H1 (cell line): ENCODE measurements at regions not wholly inside any gene's neighbourhood (a gene's known extent, or its start where the extent isn't known, plus 50 kb on each side); places are given as distances from the start of the nearest gene placed in this dataset.

ENCODE experiments used
- CREB1 ChIP-seq: IDR thresholded peaks from 2 replicates; pipeline ENCODE4 v1.6.1; 2012; ENCODE audit warnings: inconsistent platforms
- EP300 ChIP-seq, 2 experiments: IDR thresholded peaks; 1 replicate in 1 of 2; 2 replicates in 1 of 2; pipeline ENCODE4 v1.6.1; 2011 to 2012; ENCODE audit warnings: low read depth in 2 of 2, low read length in 2 of 2, mild to moderate bottlenecking in 2 of 2, borderline replicate concordance in 1 of 2, inconsistent platforms in 1 of 2, moderate library complexity in 1 of 2
- EZH2 ChIP-seq: fragments of 200-600 bp; sonication (generic); IDR thresholded peaks from 2 replicates; pipeline ENCODE4 v1.7.1; 2012; ENCODE audit warnings: low read depth, mild to moderate bottlenecking, moderate library complexity, low read length, inconsistent platforms; ENCODE audit not compliant: severe bottlenecking
- GABPA ChIP-seq: IDR thresholded peaks from 2 replicates; pipeline ENCODE4 v1.6.1; 2011; ENCODE audit warnings: mild to moderate bottlenecking, low read length, moderate library complexity, borderline replicate concordance; ENCODE audit not compliant: insufficient read depth
- HDAC6 ChIP-seq: IDR thresholded peaks from one replicate; pipeline ENCODE4 v1.7.1; 2012; ENCODE audit warnings: low read depth, mild to moderate bottlenecking, inconsistent platforms, low read length, moderate library complexity
- JUND ChIP-seq: IDR thresholded peaks from 2 replicates; pipeline ENCODE4 v1.6.1; 2011; ENCODE audit warnings: mild to moderate bottlenecking, improper control_type of control experiment, low read length
- POLR2A ChIP-seq, 2 experiments: IDR thresholded peaks; 1 replicate in 1 of 2; 2 replicates in 1 of 2; pipeline ENCODE4 v1.6.1; 2011; ENCODE audit warnings: low read depth in 2 of 2, low read length in 2 of 2, mild to moderate bottlenecking in 2 of 2; ENCODE audit errors: control extremely low read depth in 1 of 2
- RAD21 ChIP-seq, 2 experiments: IDR thresholded peaks in 1 of 2; conservative IDR thresholded peaks in 1 of 2; 2 replicates each; pipeline ENCODE4 v1.6.1; 2011; ENCODE audit warnings: low read depth in 2 of 2, low read length in 2 of 2, improper control_type of control experiment in 1 of 2, inconsistent platforms in 1 of 2, mild to moderate bottlenecking in 1 of 2, moderate library complexity in 1 of 2
- RFX5 ChIP-seq: IDR thresholded peaks from 2 replicates; pipeline ENCODE4 v1.6.1; 2011; ENCODE audit warnings: low read depth, low read length, improper control_type of control experiment, borderline replicate concordance
- TCF12 ChIP-seq: IDR thresholded peaks from 2 replicates; pipeline ENCODE4 v1.6.1; 2011; ENCODE audit warnings: low read depth, mild to moderate bottlenecking, low read length
- TEAD4 ChIP-seq: IDR thresholded peaks from 2 replicates; pipeline ENCODE4 v1.6.1; 2012; ENCODE audit warnings: low read depth, low read length, inconsistent platforms, mixed read lengths
- ZNF274 ChIP-seq: IDR thresholded peaks from 2 replicates; pipeline ENCODE4 v1.7.0; 2012; ENCODE audit warnings: low read length, borderline replicate concordance; ENCODE audit errors: extremely low read depth
- TF ChIP-seq, protein P1 (sequence below), 3 experiments: IDR thresholded peaks; 1 replicate in 2 of 3; 2 replicates in 1 of 3; pipeline versions ENCODE4 v1.5.1 to v1.6.1; 2011; ENCODE audit warnings: low read length in 3 of 3, mild to moderate bottlenecking in 3 of 3, inconsistent platforms in 2 of 3, low read depth in 1 of 3, moderate library complexity in 1 of 3; ENCODE audit not compliant: insufficient read depth in 1 of 3; ENCODE audit errors: control extremely low read depth in 1 of 3

DNA sequence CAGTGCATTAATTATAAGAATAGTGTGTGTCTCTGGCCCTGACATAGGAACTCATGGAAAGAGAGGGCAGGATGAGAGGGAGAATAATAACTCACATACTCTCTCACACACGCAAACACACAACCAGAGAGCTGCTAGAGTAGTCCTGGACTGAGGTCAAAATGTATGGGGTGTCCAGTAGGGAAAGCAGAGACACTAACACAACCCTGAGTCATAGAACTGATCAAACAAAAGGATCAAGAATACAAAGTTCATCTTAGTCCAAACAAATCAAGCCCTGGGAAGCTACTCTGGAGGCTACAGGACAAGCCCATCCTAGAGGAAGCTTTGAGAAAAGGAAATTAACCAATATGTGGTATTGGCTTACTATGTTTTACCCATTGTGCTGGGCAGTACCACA lies 178.5 kb upstream of the GUCY1A2 start:
- TF ChIP-seq TEAD4 = no peak
- TF ChIP-seq, protein P1, sequence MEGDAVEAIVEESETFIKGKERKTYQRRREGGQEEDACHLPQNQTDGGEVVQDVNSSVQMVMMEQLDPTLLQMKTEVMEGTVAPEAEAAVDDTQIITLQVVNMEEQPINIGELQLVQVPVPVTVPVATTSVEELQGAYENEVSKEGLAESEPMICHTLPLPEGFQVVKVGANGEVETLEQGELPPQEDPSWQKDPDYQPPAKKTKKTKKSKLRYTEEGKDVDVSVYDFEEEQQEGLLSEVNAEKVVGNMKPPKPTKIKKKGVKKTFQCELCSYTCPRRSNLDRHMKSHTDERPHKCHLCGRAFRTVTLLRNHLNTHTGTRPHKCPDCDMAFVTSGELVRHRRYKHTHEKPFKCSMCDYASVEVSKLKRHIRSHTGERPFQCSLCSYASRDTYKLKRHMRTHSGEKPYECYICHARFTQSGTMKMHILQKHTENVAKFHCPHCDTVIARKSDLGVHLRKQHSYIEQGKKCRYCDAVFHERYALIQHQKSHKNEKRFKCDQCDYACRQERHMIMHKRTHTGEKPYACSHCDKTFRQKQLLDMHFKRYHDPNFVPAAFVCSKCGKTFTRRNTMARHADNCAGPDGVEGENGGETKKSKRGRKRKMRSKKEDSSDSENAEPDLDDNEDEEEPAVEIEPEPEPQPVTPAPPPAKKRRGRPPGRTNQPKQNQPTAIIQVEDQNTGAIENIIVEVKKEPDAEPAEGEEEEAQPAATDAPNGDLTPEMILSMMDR (IDR thresholded peaks at IDR 0.05; ENCODE audit: control extremely low read depth in 1 of 3, insufficient read depth in 1 of 3, low read depth in 1 of 3, low read length in 3 of 3) = no peak
- TF ChIP-seq ZNF274 = no peak
- TF ChIP-seq RFX5 = no peak
- no peak for TF ChIP-seq GABPA
- TF ChIP-seq HDAC6 = no peak
- TF ChIP-seq RAD21 (IDR thresholded peaks at IDR 0.05 in 1 of 2, conservative IDR thresholded peaks at IDR 0.05 in 1 of 2; ENCODE audit: low read depth in 2 of 2, low read length in 2 of 2) = no peak
- TF ChIP-seq EP300 (IDR thresholded peaks at IDR 0.05; ENCODE audit: borderline replicate concordance in 1 of 2, low read depth in 2 of 2, low read length in 2 of 2) = no peak
- TF ChIP-seq POLR2A (IDR thresholded peaks at IDR 0.05; ENCODE audit: control extremely low read depth in 1 of 2, low read depth in 2 of 2, low read length in 2 of 2) = no peak
- TF ChIP-seq JUND = no peak
- TF ChIP-seq TCF12 = no peak
- TF ChIP-seq EZH2 = no peak
- no peak for TF ChIP-seq CREB1
